Activated CD4-positive, alpha-beta T cell treated with anti-CD3 and anti-CD28 coated beads, Interleukin-2, amount 50 U/mL, for 24 hours (primary cell): ENCODE measurements at regions not wholly inside any gene's neighbourhood (a gene's known extent, or its start where the extent isn't known, plus 50 kb on each side); places are given as distances from the start of the nearest gene placed in this dataset.

ENCODE experiments used
- DNase-seq, 2 donors: peaks; one replicate each; pipeline ENCODE4 v3.0.0-alpha.2; 2020; ENCODE audit warnings: low read depth in 1 of 2, low spot score in 1 of 2

DNA sequence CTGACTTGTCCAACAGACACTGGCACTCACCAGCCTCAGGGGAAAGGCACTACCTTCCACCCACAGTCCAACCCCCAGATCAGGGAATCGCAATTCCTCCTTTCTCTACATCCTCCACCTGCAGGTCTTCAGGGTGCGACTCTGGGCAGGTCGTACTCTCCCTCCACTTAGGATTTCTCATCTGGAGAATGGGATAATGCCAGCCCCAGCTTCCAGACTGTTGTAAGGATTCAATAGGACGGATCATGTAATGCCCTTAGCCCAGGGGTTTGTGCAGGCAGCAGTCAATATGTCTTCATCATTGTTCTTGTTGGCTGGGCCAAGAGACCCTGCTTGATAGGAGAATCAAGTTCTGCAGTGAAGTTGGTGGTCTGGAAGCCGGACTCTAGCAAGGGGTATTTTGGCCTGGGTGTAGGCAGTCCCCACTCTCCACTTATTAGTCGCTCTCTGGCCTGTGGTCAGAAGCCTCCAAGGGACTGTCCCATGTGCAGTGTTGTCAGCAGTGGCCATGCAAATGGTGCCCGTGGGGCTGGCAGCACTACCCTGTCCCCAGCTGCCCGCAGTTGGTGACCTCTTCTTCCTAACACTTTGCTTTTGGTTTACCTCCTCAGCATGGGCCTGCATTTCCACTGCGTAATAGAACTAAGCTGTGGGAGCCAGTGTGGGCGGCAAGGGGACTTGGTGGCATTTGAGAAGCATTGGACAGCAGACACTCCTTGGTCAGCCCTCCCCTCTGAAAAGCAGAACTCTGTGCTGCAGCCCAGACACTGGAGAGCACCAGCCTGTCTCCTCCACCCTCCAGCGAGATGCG is 172.4 kb upstream of the HS6ST1 start:
- DNase-seq = no peak

DNA sequence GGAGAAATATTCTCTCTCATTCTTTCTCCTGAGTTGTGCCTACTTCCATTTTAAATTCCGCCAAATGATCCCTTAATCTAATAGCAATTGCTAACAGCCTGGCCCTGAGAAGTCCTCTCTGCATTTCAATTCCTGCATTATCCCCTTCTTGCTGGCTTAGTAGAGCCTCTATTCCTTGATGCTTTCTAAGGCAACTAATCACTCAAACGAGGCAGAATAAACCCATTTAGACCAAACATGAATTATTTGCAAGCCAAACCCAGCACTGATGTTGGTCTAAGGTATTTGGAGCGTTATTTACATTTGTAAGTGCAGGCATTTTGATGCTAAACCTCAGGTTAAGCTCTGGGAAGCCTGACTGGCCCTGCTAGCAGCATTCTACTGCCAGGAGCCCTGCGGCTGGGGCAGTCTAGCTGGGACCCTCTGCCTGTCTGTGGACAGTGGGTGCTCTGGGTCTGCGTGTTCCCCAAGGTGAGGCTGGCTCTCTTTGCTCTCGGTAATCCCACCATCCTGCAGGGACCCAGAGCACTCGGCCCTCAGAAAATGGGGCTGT is 173.1 kb upstream of the HS6ST1 start:
- no peak for DNase-seq

DNA sequence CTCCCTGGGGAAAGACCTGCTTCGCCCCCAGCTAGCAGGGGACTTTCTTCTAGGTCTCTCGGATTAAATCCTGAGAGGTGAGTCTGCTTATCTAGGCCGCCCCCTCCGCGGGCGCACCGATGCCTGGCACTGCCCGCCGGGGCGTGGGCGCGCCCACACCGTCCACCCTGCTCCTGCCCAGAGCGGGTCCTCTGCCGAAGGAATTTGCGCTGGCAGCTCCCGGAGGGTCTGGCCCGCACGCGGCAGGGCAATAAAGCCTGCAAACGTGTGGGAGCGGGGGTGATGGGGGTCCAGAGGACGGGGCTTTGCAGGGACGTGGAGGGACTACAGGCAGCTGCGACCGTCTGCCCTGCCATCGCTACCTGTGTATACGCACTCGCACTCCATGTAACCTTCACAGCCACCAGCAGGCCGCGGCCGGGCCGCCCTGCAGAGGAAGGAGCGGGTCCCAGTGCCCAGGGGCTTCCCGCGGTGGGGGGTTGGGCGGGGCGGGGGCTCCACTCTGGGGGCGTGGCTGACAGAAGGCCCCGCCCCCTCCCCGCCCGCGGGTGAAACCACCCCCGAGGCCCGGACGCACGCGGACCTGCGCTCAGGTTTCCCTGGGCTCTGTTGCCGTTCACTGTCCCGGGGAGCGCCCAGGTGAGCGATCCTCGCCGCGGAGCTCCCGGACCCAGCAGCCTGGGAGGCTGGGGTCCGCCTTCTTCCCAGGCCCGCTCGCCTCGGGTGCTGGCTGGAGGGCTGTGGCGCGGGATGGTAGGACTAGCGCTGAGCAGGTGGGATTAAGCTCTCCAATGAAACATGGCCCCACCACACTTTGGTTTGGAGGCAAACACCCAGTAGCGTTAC is 174.5 kb upstream of the HS6ST1 start:
- no peak for DNase-seq

DNA sequence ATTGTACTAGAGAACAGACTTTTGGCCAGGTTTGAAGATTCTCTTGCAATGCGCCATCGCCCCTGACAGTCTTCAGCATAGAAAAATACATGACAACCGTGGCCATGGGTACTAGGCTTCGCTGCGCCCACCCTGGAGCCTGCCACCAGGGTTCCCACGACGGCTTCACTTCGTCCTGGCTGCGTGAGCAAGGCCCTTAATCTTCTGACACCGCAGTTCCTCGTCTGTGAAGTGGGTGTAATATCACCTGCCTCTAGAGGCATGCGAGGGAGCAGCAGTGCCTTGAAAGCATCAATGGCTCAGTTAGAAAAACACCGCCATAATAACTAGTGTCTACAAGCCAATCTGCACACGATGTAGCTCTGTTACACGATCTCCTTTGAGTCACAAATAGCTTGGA is 175.2 kb upstream of the HS6ST1 start:
- no peak for DNase-seq

DNA sequence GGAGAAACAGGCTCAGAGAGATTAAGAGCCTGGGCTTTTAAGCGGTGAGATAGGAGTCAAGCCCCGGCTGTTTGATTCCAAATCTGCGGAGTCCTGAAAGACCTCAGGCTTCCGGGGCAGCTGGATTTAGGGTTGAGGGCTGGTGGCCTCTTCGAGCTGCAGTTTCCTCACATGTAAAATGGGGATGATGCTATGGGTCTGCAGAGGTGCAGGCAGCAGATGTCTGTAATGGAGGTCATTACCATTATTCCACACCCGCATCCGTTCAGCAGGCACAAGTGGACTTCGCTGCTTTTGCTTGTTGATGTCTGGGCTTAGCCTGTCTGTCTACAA is 175.6 kb upstream of the HS6ST1 start:
- no peak for DNase-seq

DNA sequence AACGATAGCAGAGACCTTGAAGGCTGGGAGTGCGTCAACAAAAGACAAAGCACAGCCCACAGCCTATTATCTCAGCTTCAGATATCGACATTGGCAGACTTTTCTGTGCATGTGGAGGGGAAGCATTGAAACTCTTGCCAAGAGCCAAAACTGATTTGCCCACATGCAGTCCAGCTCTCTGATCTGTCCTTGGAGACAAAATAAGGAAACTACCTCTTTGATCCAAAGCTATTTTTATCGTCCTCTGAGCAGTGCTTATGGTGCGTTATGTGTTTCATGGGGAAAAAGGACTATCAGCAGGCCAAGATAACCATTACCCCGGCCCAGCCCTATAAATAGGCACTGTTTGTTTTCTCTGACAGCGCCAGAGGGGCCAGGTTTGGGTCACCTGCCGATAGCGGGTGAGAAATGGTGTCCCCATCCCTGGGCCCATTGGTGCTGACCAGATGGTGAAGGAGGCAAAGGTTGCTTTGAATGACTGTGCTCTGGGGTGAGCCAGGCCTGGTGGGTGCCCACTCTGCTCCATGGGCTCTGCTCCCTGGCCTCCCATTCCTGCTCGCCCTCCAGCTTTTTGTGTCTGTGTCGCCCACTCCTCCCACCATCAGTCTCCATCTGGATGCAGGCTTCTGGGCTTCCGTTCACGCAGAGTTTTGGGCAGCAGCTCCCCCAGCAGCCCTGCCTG is 176.1 kb upstream of the HS6ST1 start:
- DNase-seq = no peak

DNA sequence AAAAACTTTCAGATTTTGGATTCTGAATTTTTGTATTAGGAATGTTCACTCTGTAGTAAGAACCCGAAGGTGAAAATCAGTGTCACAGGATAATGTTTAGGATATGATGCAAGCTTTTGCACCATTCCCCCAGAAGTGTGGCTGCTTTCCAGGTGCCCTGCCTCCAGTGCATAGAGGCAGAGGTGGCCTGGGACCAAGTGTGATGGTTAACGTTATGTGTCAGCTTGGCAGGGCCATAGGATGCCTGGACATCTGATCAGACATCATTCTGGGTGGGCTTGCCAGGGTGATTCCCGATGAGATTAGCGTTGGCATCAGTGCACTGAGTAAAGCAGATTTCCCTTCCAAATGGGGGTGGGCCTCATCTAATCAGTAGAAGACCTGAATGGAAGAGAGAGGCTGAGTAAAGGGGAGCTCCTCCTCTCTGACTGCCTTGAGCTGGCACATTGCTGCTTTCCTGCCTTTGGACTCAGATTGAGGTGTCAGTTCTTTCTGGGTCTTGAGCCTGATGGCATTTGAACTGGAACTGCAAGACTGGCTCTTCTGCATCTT is 177.4 kb upstream of the HS6ST1 start:
- no peak for DNase-seq

DNA sequence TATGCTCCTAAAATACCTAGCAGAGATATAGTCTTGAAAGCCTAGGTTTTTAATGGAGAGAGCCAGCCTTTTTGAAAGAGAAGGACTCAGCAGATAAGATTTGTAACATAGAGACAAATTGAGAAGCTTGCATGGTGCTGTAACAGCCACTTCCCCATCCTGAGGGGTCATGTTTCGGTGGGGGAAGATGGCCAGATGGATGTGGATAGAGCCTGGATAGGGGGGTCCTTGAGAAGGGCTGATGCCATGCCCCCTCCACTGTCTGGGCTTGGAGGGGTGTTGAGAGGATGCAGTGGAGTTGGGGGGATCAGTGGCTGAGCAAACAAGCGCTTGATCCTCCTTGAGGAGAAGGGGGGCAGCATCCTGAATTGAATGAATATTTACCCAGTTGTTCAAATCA is 178.0 kb upstream of the HS6ST1 start:
- no peak for DNase-seq

DNA sequence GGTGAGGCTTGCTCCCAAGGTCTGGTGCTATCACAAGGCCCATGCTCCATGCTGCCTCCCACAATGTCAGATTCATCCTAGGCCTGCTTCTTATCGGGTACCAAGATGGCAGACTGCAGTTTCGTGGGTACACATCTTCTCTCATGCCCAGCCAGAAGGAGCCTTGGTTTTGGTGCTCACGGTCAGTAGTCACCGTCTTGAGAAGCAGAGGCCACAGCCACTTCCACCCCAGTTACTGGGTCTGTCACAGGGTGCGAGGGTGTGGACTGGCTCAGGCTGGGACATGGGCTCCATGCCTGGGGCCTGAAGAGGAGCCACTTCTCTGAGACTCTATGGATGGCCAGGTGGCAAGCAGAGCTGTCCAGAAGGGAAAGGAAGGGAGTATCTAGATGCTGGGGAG is 178.8 kb upstream of the HS6ST1 start:
- no peak for DNase-seq

DNA sequence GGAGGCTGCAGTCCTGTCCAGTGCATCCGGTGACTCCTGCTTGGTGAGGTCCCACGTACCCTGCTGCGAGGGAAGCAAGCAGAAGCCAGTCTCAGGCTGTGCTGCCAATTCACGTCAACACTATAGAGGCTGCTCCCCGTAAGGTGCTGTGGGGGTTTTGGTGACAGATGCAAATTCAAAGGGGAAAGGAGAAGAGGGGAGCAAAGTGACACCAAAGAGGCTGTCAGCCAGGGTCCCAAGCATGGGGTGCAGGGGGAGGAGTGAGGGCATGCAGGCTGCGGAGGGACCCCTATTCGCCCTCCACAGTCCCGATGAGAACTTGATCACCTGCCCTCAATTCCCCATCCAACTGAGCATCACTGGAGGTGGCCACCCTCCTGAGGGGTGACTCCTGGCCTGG is 179.4 kb upstream of the HS6ST1 start:
- DNase-seq = no peak

DNA sequence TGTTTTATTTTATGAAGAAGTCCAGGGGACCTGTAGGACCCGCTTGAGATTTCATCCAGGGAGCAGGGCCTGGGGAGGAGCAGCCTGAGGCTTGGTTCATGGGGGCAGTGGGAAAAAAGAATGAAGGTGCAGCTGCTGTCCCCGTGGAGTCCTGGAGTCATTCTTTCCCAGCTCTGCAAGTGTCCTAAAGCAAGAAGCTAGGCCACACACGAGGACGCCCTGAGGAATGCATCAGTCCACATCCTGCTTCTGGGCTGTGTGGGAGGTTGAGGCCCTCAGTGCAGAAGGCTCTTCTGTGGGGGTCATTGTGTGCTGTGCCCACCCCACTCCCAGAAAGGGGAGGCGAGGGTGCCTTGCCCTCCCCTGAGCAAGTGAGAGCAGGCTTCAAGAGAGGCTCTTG is 179.9 kb upstream of the HS6ST1 start:
- no peak for DNase-seq

DNA sequence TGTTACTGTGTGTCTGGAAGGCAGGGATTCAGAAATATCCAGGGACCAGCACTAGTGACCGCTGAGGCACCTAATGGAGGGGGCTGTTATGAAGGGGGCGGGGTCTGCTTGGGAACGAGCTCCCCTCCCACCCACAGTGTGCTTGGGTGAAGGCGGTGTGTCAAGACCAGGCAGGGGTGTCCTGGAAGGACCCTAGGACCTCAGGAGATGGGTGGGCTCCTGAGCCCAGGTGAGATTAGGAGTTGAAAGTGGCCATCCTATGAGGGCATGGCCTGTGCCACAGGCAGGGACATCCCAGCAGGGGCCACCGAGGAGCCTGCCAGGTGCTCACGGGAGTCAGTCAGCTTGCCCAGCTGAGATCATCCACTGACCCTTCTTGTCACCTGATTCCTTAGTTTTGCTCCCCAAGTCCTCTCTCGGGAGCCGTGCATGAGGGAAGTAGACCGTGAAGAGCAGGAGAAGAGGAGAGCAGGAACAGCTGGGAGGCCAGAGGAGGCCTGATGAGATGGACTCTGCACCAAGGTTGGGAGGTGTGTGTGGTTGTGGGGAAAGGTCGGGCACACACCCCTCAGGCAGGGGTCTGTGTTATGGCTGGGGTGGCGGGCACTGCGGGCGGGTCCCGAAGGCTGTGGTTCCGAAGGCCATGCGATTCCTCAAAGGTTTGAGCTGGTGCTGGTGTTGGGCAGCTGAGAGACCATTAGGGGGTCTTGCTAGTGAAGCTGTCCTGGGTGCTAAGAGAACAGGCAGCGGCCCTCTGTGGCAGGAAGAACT is 180.9 kb upstream of the HS6ST1 start:
- no peak for DNase-seq

DNA sequence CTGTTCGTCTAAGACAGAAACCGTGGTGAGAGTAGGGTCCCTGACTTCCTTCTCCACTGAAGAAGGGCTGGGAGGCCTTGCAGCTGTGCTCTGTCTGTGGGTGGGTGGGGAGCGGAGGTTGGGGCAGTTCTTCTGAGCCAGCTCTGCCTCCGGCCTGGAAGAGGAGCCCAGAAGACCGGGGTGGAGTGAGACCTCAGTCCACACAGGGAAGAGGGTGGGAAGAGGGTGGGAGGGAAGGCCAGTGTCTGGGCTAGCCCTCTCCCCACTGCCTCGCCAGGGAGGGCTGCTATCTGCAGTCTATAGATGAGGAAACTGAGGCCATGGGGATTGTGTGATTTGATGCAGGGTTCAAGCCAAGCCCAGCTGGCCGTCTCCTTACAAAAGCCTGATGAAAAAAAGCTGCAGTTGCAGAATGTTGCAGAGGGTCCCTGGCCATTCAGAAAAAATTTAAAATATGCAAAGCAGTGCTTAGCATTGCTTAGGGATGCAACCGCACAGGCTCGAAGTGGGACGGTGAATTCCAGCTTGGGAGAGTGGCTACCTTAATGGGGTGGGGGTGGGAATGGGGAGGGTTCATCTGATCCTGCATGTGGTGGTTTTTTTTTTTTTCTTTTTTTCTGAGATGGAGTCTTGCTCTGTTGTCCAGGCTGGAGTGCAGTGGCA is 181.6 kb upstream of the HS6ST1 start:
- DNase-seq = no peak

DNA sequence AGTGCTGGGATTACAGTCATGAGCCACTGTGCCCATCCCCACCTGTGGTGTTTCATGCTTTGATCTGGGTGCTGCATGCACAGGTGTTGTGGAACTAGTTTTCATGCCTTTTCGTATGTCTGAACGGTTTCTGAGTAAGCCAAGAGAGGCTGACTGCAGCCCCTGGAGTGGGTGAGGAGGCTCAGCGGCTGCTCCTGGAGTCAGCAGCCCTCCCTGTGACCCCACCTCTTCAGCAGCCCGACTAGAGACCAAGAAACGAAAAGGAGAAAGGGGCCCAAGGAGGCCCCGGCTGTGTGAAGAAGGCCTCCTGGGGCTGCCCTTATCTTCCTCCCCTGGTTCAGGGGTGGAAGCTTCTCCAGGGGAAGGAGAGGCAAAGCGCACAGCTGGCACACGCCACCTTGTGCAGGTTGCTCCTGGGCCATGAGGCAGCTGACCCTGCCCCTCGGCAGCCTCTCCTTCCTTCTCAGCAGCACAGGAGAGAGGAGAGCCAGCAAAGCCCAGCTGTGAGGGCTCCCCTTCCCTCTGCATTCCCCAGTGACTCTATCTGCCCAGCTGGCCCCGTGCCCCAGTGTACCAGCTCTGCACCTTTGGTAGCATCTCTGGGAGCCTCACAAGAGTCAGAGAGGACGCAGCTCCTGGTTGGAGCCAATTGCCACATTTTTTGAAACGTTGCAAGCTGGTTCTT is 182.5 kb upstream of the HS6ST1 start:
- DNase-seq = no peak

DNA sequence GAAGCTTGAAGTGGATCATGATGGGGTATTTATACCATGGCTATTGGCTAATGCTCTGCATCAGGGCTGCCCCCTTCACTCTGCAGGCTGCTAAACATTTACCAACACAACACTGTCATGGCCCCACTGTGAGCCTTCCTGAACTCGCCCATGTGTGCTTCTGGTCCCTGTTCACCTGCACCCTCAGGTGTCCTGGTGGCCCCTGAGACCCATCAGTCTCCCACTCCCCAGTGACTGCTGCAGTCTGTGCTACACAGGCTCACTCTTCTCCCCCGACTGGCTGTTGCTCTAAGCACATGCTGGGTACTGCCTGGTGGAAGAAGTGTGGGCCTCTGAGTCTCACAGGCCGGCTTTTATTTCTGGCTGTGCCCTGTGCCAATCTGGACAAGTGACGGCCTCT is 183.0 kb upstream of the HS6ST1 start:
- no peak for DNase-seq

DNA sequence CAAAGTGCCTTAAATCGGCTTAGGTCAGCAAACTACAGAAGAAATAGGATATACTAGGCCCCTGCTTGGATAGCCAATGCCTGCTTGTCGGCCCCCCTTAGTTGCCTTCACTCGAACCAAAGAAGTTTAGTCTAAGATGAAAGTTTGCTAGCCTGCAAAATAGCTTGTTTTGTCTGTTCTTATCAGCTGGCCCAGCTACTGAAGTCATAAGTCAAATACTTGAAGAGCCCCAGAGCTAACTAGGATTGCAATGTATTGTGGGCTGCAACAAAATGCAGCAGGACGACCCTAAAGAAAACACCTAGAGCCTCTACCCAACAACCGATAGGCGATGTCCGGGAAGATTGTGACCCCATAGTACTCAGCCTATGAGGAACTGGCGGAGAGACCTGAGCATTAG is 183.5 kb upstream of the HS6ST1 start:
- DNase-seq = no peak

DNA sequence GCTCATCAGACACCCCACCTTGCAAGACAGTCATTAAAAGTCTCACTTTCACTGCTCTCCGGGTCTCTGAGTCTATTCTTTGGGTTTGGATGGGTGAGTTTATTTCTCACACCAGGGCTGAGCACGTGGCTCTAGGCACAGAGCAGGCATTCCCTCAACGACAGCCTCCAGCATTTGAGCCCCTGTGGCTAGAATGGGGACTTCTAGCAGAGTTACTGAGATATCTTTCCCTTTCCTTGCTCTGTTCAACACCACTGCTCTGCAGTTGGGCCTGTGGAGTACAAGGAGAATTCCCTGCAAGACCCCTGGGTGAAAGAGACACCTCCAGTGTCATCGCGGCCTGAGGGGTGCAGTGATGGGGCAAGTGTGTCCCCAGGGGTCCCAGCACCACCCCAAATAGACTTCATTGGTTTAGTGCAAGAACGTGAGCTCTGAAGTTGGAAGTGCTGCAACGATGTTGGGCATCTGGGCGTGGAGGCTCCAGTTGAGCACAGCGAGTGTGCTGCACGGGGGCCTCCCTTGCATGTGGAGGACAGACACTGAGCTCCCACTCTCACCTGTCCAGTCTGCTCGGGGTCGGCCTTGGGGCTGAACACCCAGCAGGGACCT is 184.1 kb upstream of the HS6ST1 start:
- DNase-seq = no peak

DNA sequence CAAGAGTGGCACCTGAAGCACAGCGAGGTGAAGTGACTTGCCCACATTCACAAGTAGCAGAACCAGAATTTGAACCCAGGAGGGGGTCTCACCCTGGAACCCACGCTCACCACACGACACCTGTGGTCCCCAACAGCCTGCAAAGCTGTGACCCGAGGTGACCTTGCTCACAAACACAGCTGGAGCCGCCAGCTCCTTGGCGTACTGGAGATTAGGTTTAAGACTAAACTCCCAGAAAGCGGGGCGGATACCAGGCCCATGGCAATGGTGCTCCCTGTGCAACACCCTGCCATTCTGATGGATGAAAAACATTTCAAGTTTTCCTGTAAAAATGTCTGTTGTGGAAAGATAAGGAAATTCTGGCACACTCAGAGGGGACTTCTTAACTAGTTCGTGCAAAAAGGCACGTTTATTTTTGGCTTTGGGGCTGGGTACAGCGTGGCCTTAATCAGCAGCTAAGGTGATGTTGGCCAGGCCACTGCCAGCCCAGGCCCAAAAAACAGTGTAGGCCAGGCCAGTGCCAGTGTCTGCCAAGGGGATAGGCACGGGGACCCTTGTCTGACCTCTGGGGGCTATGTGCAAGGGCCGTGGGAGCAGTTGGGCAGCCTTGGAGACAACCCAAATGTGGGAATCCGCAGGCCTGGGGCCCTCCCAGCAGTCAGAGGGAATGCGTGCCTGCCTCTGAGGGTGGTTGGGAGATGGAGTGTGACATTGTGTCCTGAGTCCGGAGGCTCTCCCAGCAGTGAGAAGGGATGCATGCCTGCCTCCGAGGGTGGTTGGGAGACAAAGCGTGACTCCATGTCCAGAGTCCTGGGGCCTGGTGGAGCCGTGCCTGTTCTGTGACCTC is 185.0 kb upstream of the HS6ST1 start:
- DNase-seq = no peak
